Bronchial epithelial cell (primary cell): ENCODE measurements at regions not wholly inside any gene's neighbourhood (a gene's known extent, or its start where the extent isn't known, plus 50 kb on each side); places are given as distances from the start of the nearest gene placed in this dataset.
"Not testable (repeated sequence)": the region's sequence is repeated elsewhere in the genome, so short reads cannot be mapped to it uniquely, and the experiment has no call there.

ENCODE experiments used
- DNase-seq: peaks from one replicate; pipeline ENCODE4 v3.0.0-alpha.2; 2010; ENCODE audit warnings: low read depth
- FAIRE-seq: peaks from 2 replicates; lab custom pipeline; 2011; peaks lifted over from hg19 to GRCh38; lab: Jason Lieb, UNC
- H3K27me3 ChIP-seq: 2 replicates; pipeline ENCODE4 v1.5.1; 2011; ENCODE audit warnings: low read length; ENCODE audit not compliant: control insufficient read depth, insufficient read depth
- H3K36me3 ChIP-seq: 2 replicates; pipeline ENCODE4 v1.5.1; 2011; ENCODE audit warnings: low read length; ENCODE audit not compliant: control insufficient read depth, insufficient read depth
- H3K4me3 ChIP-seq: 2 replicates; pipeline ENCODE4 v1.5.1; 2011; ENCODE audit warnings: mild to moderate bottlenecking, low read depth, low read length, control low read depth
- CTCF ChIP-seq: IDR thresholded peaks from 2 replicates; pipeline ENCODE4 v1.5.1; 2011; ENCODE audit warnings: mild to moderate bottlenecking, moderate library complexity, low read length, control low read depth, inconsistent platforms; ENCODE audit not compliant: insufficient read depth, severe bottlenecking

GRCh38 chr13:81568824-81569223, 1227.9 kb upstream of the SPRY2 start:
- DNase-seq (no peak), FAIRE-seq (no peak)
- H3K4me3 ChIP-seq = no peak overlapping the region
- H3K36me3 ChIP-seq = no peaks in the 10 kb centered on the region
- no peaks in the 10 kb centered on the region for H3K27me3 ChIP-seq
- no peak for TF ChIP-seq CTCF

GRCh38 chr13:81565849-81566248, 1224.9 kb upstream of the SPRY2 start:
- FAIRE-seq (no peak), DNase-seq (no peak)
- no peaks in the 10 kb centered on the region for H3K36me3 ChIP-seq
- H3K4me3 ChIP-seq = no peak overlapping the region
- no peak for TF ChIP-seq CTCF
- H3K27me3 ChIP-seq = no peaks in the 10 kb centered on the region

- FAIRE-seq = no peak
- Histone ChIP-seq H3K36me3 (no peaks in the 10 kb centered on the region), H3K4me3 (no peak overlapping the region), H3K27me3 (no peaks in the 10 kb centered on the region)
- no peak for TF ChIP-seq CTCF
- no peak for DNase-seq
Observed at GRCh38 chr13:81563091-81563490, 1222.2 kb upstream of the SPRY2 start.

GRCh38 chr13:81562598-81562997, 1221.7 kb upstream of the SPRY2 start:
- DNase-seq (no peak), FAIRE-seq (no peak)
- H3K27me3 ChIP-seq = no peaks in the 10 kb centered on the region
- TF ChIP-seq CTCF = no peak
- H3K36me3 ChIP-seq = no peaks in the 10 kb centered on the region
- no peak overlapping the region for H3K4me3 ChIP-seq

- no peak for FAIRE-seq
- Histone ChIP-seq H3K36me3 (no peaks in the 10 kb centered on the region), H3K4me3 (no peak overlapping the region), H3K27me3 (no peaks in the 10 kb centered on the region)
- no peak for DNase-seq
- TF ChIP-seq CTCF = no peak
Observed at GRCh38 chr13:81551036-81551435, 1210.1 kb upstream of the SPRY2 start.

GRCh38 chr13:81546294-81546693, 1205.4 kb upstream of the SPRY2 start:
- not testable (repeated sequence) for H3K36me3 ChIP-seq, H3K4me3 ChIP-seq, DNase-seq, H3K27me3 ChIP-seq, FAIRE-seq
